ENCODE measurements at regions not wholly inside any gene's neighbourhood (a gene's known extent, or its start where the extent isn't known, plus 50 kb on each side); places are given as distances from the start of the nearest gene placed in this dataset.

DNA sequence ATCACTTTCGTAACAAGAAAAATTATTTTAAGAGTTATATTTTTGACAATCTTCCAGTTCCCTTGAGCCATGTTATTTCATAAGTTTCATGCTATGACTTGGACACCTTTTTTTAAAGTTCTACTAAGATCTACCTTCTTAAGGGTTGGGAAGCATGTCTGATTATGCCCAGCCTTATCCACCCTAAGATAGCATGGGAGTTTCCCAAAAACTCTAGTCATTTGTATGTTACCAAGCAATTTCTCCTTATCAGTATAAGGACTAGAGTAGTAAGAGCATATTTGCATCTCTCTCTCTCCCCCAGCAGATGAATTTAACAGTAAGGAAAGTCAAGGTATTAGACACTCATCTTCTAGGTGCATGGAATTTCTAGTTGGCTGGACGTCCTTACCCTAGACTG lies 85.1 kb upstream of the NTRK3 start:
- H3K4me3 Mint-ChIP-seq, result no peak overlapping the region
- H3K4me1 ChIP-seq (ENCODE audit: control insufficient read depth, insufficient read depth, low read length, poor library complexity, severe bottlenecking), result no peaks in the 10 kb centered on the region
- no peak overlapping the region for H3K4me3 ChIP-seq (ENCODE audit: low read depth, low read length)
- H3K27me3 Mint-ChIP-seq, result peaks cover 4% of the 10 kb centered on the region
- H3K4me1 Mint-ChIP-seq, result no peaks in the 10 kb centered on the region
- no peak overlapping the region for H3K27ac ChIP-seq (ENCODE audit: insufficient read depth, low read length, poor library complexity, severe bottlenecking)
- no peaks in the 10 kb centered on the region for H3K27me3 ChIP-seq (ENCODE audit: control insufficient read depth, insufficient read depth, low read length)
- peaks cover 0 to 1% (median 0%) of the 10 kb centered on the region in 7 donors for H3K9me3 Mint-ChIP-seq
- H3K9me3 ChIP-seq (ENCODE audit: control insufficient read depth in 2 of 2, low read length in 2 of 2), result no peaks in the 10 kb centered on the region
- H3K36me3 ChIP-seq (ENCODE audit: control insufficient read depth, insufficient read depth, low read length), result no peaks in the 10 kb centered on the region
- no peak for ATAC-seq (ENCODE audit: low read depth in 2 of 2)
- H3K27ac Mint-ChIP-seq, result no peak overlapping the region
- no peak for DNase-seq
- H3K36me3 Mint-ChIP-seq, result no peaks in the 10 kb centered on the region

DNA sequence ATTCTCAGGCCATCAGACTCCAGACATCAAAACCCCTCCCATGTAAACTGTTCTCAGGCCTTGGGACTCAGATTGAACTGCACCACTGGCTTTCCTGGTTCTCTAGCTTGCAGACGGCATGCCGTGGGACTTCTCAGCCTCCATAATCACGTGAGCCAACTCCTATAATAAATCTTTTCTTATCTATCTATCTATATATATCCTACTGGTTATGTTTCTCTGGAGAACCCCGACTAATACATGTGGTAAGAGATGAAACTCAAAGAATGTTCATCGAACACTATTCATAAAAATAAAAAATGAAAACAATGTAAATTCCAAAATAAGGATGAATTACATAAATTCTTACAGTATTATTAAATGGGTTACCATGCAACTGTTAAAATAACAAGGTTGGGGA lies 84.5 kb upstream of the NTRK3 start:
- Histone ChIP-seq H3K27me3 (ENCODE audit: control insufficient read depth, insufficient read depth, low read length) (no peaks in the 10 kb centered on the region), H3K36me3 (ENCODE audit: control insufficient read depth, insufficient read depth, low read length) (no peaks in the 10 kb centered on the region), H3K27ac (ENCODE audit: insufficient read depth, low read length, poor library complexity, severe bottlenecking) (no peak overlapping the region), H3K4me1 (ENCODE audit: control insufficient read depth, insufficient read depth, low read length, poor library complexity, severe bottlenecking) (no peaks in the 10 kb centered on the region), H3K9me3 (ENCODE audit: control insufficient read depth in 2 of 2, low read length in 2 of 2) (no peaks in the 10 kb centered on the region), H3K4me3 (ENCODE audit: low read depth, low read length) (no peak overlapping the region)
- H3K36me3 Mint-ChIP-seq, result no peaks in the 10 kb centered on the region
- no peaks in the 10 kb centered on the region for H3K4me1 Mint-ChIP-seq
- H3K9me3 Mint-ChIP-seq, result peaks cover 0 to 1% (median 0%) of the 10 kb centered on the region in 7 donors
- ATAC-seq (ENCODE audit: low read depth in 2 of 2) (no peak), DNase-seq (no peak)
- no peak overlapping the region for H3K27ac Mint-ChIP-seq
- peaks cover 6% of the 10 kb centered on the region for H3K27me3 Mint-ChIP-seq
- no peak overlapping the region for H3K4me3 Mint-ChIP-seq

- no peaks in the 10 kb centered on the region for H3K4me1 Mint-ChIP-seq
- H3K36me3 ChIP-seq (ENCODE audit: control insufficient read depth, insufficient read depth, low read length), result no peaks in the 10 kb centered on the region
- H3K4me1 ChIP-seq (ENCODE audit: control insufficient read depth, insufficient read depth, low read length, poor library complexity, severe bottlenecking), result no peaks in the 10 kb centered on the region
- H3K9me3 Mint-ChIP-seq, result peaks cover 0 to 1% (median 0%) of the 10 kb centered on the region in 7 donors
- H3K9me3 ChIP-seq (ENCODE audit: control insufficient read depth in 2 of 2, low read length in 2 of 2), result no peaks in the 10 kb centered on the region
- no peak overlapping the region for H3K27ac ChIP-seq (ENCODE audit: insufficient read depth, low read length, poor library complexity, severe bottlenecking)
- no peak overlapping the region for H3K4me3 Mint-ChIP-seq
- no peaks in the 10 kb centered on the region for H3K36me3 Mint-ChIP-seq
- H3K27me3 ChIP-seq (ENCODE audit: control insufficient read depth, insufficient read depth, low read length), result no peaks in the 10 kb centered on the region
- ATAC-seq (ENCODE audit: low read depth in 2 of 2), result no peak
- H3K27ac Mint-ChIP-seq, result no peak overlapping the region
- no peak for DNase-seq
- no peak overlapping the region for H3K4me3 ChIP-seq (ENCODE audit: low read depth, low read length)
- peaks cover 9% of the 10 kb centered on the region for H3K27me3 Mint-ChIP-seq
Observed at GRCh38 chr15:88337993-88338392, 81.5 kb upstream of the NTRK3 start.

DNA sequence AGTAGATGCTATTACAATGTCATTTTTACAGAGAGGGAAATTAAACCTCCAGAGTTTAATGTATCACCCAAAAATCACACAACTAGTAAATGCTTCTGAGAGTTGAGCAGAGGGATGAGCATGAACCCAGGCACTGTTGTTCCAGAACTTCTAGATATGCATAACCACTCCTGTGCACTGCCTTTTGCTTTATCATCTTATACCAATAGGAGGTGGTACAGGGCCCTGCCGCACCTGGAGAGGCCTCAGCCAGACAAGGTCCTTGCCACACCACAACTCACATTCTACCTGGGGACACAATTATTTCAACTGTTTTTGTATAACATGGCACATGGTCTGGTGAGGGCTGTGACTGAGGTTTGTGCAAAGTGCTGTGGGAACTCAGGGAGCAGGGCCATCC lies 78.5 kb upstream of the NTRK3 start:
- H3K27me3 ChIP-seq (ENCODE audit: control insufficient read depth, insufficient read depth, low read length), result peaks cover 4% of the 10 kb centered on the region
- no peak overlapping the region for H3K4me3 ChIP-seq (ENCODE audit: low read depth, low read length)
- ATAC-seq (ENCODE audit: low read depth in 2 of 2) (no peak), DNase-seq (no peak)
- H3K27me3 Mint-ChIP-seq, result peaks cover 9% of the 10 kb centered on the region
- no peaks in the 10 kb centered on the region for H3K4me1 ChIP-seq (ENCODE audit: control insufficient read depth, insufficient read depth, low read length, poor library complexity, severe bottlenecking)
- H3K27ac ChIP-seq (ENCODE audit: insufficient read depth, low read length, poor library complexity, severe bottlenecking), result no peak overlapping the region
- no peaks in the 10 kb centered on the region for H3K36me3 Mint-ChIP-seq
- H3K9me3 Mint-ChIP-seq, result peaks cover 0 to 1% (median 0%) of the 10 kb centered on the region in 7 donors
- no peaks in the 10 kb centered on the region for H3K4me1 Mint-ChIP-seq
- H3K4me3 Mint-ChIP-seq, result no peak overlapping the region
- no peak overlapping the region for H3K27ac Mint-ChIP-seq
- no peaks in the 10 kb centered on the region for H3K9me3 ChIP-seq (ENCODE audit: control insufficient read depth in 2 of 2, low read length in 2 of 2)
- H3K36me3 ChIP-seq (ENCODE audit: control insufficient read depth, insufficient read depth, low read length), result no peaks in the 10 kb centered on the region

GRCh38 chr15:88334436-88334835 lies 77.9 kb upstream of the NTRK3 start:
- Histone ChIP-seq H3K27me3 (ENCODE audit: control insufficient read depth, insufficient read depth, low read length) (peaks cover 4% of the 10 kb centered on the region), H3K36me3 (ENCODE audit: control insufficient read depth, insufficient read depth, low read length) (no peaks in the 10 kb centered on the region), H3K4me3 (ENCODE audit: low read depth, low read length) (no peak overlapping the region), H3K27ac (ENCODE audit: insufficient read depth, low read length, poor library complexity, severe bottlenecking) (no peak overlapping the region), H3K4me1 (ENCODE audit: control insufficient read depth, insufficient read depth, low read length, poor library complexity, severe bottlenecking) (no peaks in the 10 kb centered on the region), H3K9me3 (ENCODE audit: control insufficient read depth in 2 of 2, low read length in 2 of 2) (no peaks in the 10 kb centered on the region)
- peaks cover 0 to 1% (median 0%) of the 10 kb centered on the region in 7 donors for H3K9me3 Mint-ChIP-seq
- no peaks in the 10 kb centered on the region for H3K4me1 Mint-ChIP-seq
- no peak for DNase-seq
- no peaks in the 10 kb centered on the region for H3K36me3 Mint-ChIP-seq
- no peak overlapping the region for H3K27ac Mint-ChIP-seq
- H3K4me3 Mint-ChIP-seq, result no peak overlapping the region
- ATAC-seq (ENCODE audit: low read depth in 2 of 2), result no peak
- peaks cover 9% of the 10 kb centered on the region for H3K27me3 Mint-ChIP-seq

DNA sequence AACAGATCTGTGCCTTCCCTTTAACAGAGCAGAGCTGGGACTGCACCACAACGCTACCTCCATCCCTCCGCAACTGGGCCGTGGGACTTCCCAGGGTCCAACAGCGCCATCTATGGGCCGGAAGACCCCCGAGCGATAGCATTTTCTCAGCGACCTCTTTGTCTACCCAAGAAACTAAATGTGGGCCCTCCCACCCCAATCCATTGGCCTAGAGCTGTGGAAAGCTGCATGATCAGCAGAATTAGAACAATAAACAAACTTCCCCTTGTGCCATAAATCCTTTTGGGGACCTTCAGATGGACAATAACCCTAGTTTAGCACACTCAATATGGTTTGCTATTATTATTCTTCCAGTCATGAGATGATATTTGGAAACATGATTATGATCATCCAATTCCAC lies 74.8 kb upstream of the NTRK3 start:
- H3K9me3 ChIP-seq (ENCODE audit: control insufficient read depth in 2 of 2, low read length in 2 of 2), result no peaks in the 10 kb centered on the region
- Mint-ChIP-seq H3K27ac (no peak overlapping the region), H3K9me3 (peaks cover 0 to 2% (median 0%) of the 10 kb centered on the region in 7 donors), H3K27me3 (peaks cover 9% of the 10 kb centered on the region), H3K36me3 (no peaks in the 10 kb centered on the region), H3K4me3 (no peak overlapping the region), H3K4me1 (no peaks in the 10 kb centered on the region)
- peaks cover 4% of the 10 kb centered on the region for H3K27me3 ChIP-seq (ENCODE audit: control insufficient read depth, insufficient read depth, low read length)
- no peaks in the 10 kb centered on the region for H3K36me3 ChIP-seq (ENCODE audit: control insufficient read depth, insufficient read depth, low read length)
- H3K27ac ChIP-seq (ENCODE audit: insufficient read depth, low read length, poor library complexity, severe bottlenecking), result no peak overlapping the region
- H3K4me1 ChIP-seq (ENCODE audit: control insufficient read depth, insufficient read depth, low read length, poor library complexity, severe bottlenecking), result no peaks in the 10 kb centered on the region
- peak in 1 of 3 donors; percentile 49 for DNase-seq
- no peak overlapping the region for H3K4me3 ChIP-seq (ENCODE audit: low read depth, low read length)
- ATAC-seq (ENCODE audit: low read depth in 2 of 2), result no peak

DNA sequence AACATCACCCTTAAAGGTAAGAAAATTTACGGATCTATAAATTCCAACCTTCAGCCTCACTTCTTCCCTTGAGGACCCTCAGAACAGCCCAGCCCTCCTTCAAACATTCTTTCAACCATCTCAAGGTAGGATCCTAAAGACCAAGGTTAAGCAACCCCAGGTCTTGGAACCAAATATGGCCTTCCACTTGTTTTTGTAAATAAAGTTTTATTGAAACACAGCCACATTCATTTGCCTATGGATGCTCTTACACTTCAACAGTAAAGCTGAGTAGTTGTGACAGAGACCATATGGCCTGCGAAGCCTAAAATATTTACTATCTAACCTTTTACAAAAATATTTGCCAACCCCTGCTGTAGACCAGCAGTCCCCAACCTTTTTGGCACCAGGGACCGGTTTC lies 70.4 kb upstream of the NTRK3 start:
- ATAC-seq (ENCODE audit: low read depth in 2 of 2) (no peak), DNase-seq (no peak)
- Mint-ChIP-seq H3K27ac (no peak overlapping the region), H3K27me3 (no peaks in the 10 kb centered on the region), H3K4me3 (no peak overlapping the region), H3K36me3 (no peaks in the 10 kb centered on the region), H3K9me3 (peaks cover 0 to 2% (median 0%) of the 10 kb centered on the region in 7 donors), H3K4me1 (no peaks in the 10 kb centered on the region)
- Histone ChIP-seq H3K27me3 (ENCODE audit: control insufficient read depth, insufficient read depth, low read length) (no peaks in the 10 kb centered on the region), H3K36me3 (ENCODE audit: control insufficient read depth, insufficient read depth, low read length) (no peaks in the 10 kb centered on the region), H3K9me3 (ENCODE audit: control insufficient read depth in 2 of 2, low read length in 2 of 2) (no peaks in the 10 kb centered on the region), H3K4me1 (ENCODE audit: control insufficient read depth, insufficient read depth, low read length, poor library complexity, severe bottlenecking) (no peaks in the 10 kb centered on the region), H3K27ac (ENCODE audit: insufficient read depth, low read length, poor library complexity, severe bottlenecking) (no peak overlapping the region), H3K4me3 (ENCODE audit: low read depth, low read length) (no peak overlapping the region)

DNA sequence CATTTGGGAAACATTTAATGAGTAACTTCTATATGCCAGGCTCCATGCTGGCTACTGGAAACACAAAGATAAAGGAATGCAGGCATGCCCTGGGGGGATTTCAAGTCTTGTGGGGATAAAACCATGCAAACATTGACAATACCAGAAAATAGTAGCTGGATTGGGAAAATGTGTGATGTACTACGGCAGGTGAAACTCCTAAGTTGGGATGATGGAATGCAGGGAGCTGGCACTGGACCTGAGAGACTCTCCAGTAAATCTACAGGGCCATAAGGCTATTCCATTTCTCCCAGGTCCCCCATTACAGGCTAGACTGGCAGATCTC lies 68.2 kb upstream of the NTRK3 start:
- peaks cover 6% of the 10 kb centered on the region for H3K27me3 Mint-ChIP-seq
- ATAC-seq (ENCODE audit: low read depth in 2 of 2) (no peak), DNase-seq (no peak)
- H3K27ac Mint-ChIP-seq, result no peak overlapping the region
- H3K4me3 Mint-ChIP-seq, result no peak overlapping the region
- H3K36me3 Mint-ChIP-seq, result no peaks in the 10 kb centered on the region
- no peaks in the 10 kb centered on the region for H3K4me1 Mint-ChIP-seq
- Histone ChIP-seq H3K4me1 (ENCODE audit: control insufficient read depth, insufficient read depth, low read length, poor library complexity, severe bottlenecking) (no peaks in the 10 kb centered on the region), H3K4me3 (ENCODE audit: low read depth, low read length) (no peak overlapping the region), H3K27me3 (ENCODE audit: control insufficient read depth, insufficient read depth, low read length) (no peaks in the 10 kb centered on the region), H3K27ac (ENCODE audit: insufficient read depth, low read length, poor library complexity, severe bottlenecking) (no peak overlapping the region), H3K9me3 (ENCODE audit: control insufficient read depth in 2 of 2, low read length in 2 of 2) (no peaks in the 10 kb centered on the region), H3K36me3 (ENCODE audit: control insufficient read depth, insufficient read depth, low read length) (no peaks in the 10 kb centered on the region)
- peaks cover 0 to 2% (median 0%) of the 10 kb centered on the region in 7 donors for H3K9me3 Mint-ChIP-seq

All from CD4-positive, CD25-positive, alpha-beta regulatory T cell (primary cell).